ENCODE measurements at regions not wholly inside any gene's neighbourhood (a gene's known extent, or its start where the extent isn't known, plus 50 kb on each side); places are given as distances from the start of the nearest gene placed in this dataset.

- Mint-ChIP-seq H3K4me1 (no peaks in the 10 kb centered on the region), H3K27ac (no peak overlapping the region), H3K4me3 (no peak overlapping the region), H3K36me3 (no peaks in the 10 kb centered on the region), H3K9me3 (peaks cover 0 to 3% (median 0%) of the 10 kb centered on the region in 7 donors), H3K27me3 (no peaks in the 10 kb centered on the region)
- Histone ChIP-seq H3K9me3 (ENCODE audit: control insufficient read depth in 2 of 2, low read length in 2 of 2) (no peaks in the 10 kb centered on the region), H3K4me1 (ENCODE audit: control insufficient read depth, insufficient read depth, low read length, poor library complexity, severe bottlenecking) (no peaks in the 10 kb centered on the region), H3K36me3 (ENCODE audit: control insufficient read depth, insufficient read depth, low read length) (no peaks in the 10 kb centered on the region), H3K27me3 (ENCODE audit: control insufficient read depth, insufficient read depth, low read length) (no peaks in the 10 kb centered on the region), H3K27ac (ENCODE audit: insufficient read depth, low read length, poor library complexity, severe bottlenecking) (no peak overlapping the region), H3K4me3 (ENCODE audit: low read depth, low read length) (no peak overlapping the region)
- ATAC-seq (ENCODE audit: low read depth in 2 of 2) = no peak
- DNase-seq = no peak
Observed at GRCh38 chr6:168198302-168199180, 119.5 kb upstream of the FRMD1 start.

- H3K27ac ChIP-seq (ENCODE audit: insufficient read depth, low read length, poor library complexity, severe bottlenecking) = no peak overlapping the region
- H3K4me1 Mint-ChIP-seq = no peaks in the 10 kb centered on the region
- no peaks in the 10 kb centered on the region for H3K27me3 Mint-ChIP-seq
- no peak overlapping the region for H3K4me3 ChIP-seq (ENCODE audit: low read depth, low read length)
- no peaks in the 10 kb centered on the region for H3K9me3 ChIP-seq (ENCODE audit: control insufficient read depth in 2 of 2, low read length in 2 of 2)
- DNase-seq (no peak), ATAC-seq (ENCODE audit: low read depth in 2 of 2) (no peak)
- H3K4me1 ChIP-seq (ENCODE audit: control insufficient read depth, insufficient read depth, low read length, poor library complexity, severe bottlenecking) = no peaks in the 10 kb centered on the region
- H3K36me3 Mint-ChIP-seq = no peaks in the 10 kb centered on the region
- no peak overlapping the region for H3K27ac Mint-ChIP-seq
- H3K27me3 ChIP-seq (ENCODE audit: control insufficient read depth, insufficient read depth, low read length) = no peaks in the 10 kb centered on the region
- H3K4me3 Mint-ChIP-seq = no peak overlapping the region
- no peaks in the 10 kb centered on the region for H3K36me3 ChIP-seq (ENCODE audit: control insufficient read depth, insufficient read depth, low read length)
- H3K9me3 Mint-ChIP-seq = peaks cover 0 to 2% (median 0%) of the 10 kb centered on the region in 7 donors
Observed at GRCh38 chr6:168197636-168198301, 118.8 kb upstream of the FRMD1 start.

- Histone ChIP-seq H3K9me3 (ENCODE audit: control insufficient read depth in 2 of 2, low read length in 2 of 2) (no peaks in the 10 kb centered on the region), H3K4me3 (ENCODE audit: low read depth, low read length) (no peak overlapping the region), H3K27me3 (ENCODE audit: control insufficient read depth, insufficient read depth, low read length) (no peaks in the 10 kb centered on the region), H3K27ac (ENCODE audit: insufficient read depth, low read length, poor library complexity, severe bottlenecking) (no peak overlapping the region), H3K36me3 (ENCODE audit: control insufficient read depth, insufficient read depth, low read length) (no peaks in the 10 kb centered on the region), H3K4me1 (ENCODE audit: control insufficient read depth, insufficient read depth, low read length, poor library complexity, severe bottlenecking) (no peaks in the 10 kb centered on the region)
- no peak overlapping the region for H3K27ac Mint-ChIP-seq
- DNase-seq (no peak), ATAC-seq (ENCODE audit: low read depth in 2 of 2) (no peak)
- H3K9me3 Mint-ChIP-seq = peaks cover 0 to 1% (median 0%) of the 10 kb centered on the region in 7 donors
- H3K27me3 Mint-ChIP-seq = no peaks in the 10 kb centered on the region
- H3K4me1 Mint-ChIP-seq = no peaks in the 10 kb centered on the region
- no peak overlapping the region for H3K4me3 Mint-ChIP-seq
- H3K36me3 Mint-ChIP-seq = no peaks in the 10 kb centered on the region
Observed at GRCh38 chr6:168196881-168197635, 118.0 kb upstream of the FRMD1 start.

- H3K4me1 Mint-ChIP-seq = no peaks in the 10 kb centered on the region
- no peak overlapping the region for H3K4me3 Mint-ChIP-seq
- Histone ChIP-seq H3K4me3 (ENCODE audit: low read depth, low read length) (no peak overlapping the region), H3K27me3 (ENCODE audit: control insufficient read depth, insufficient read depth, low read length) (no peaks in the 10 kb centered on the region), H3K4me1 (ENCODE audit: control insufficient read depth, insufficient read depth, low read length, poor library complexity, severe bottlenecking) (no peaks in the 10 kb centered on the region), H3K27ac (ENCODE audit: insufficient read depth, low read length, poor library complexity, severe bottlenecking) (no peak overlapping the region), H3K9me3 (ENCODE audit: control insufficient read depth in 2 of 2, low read length in 2 of 2) (no peaks in the 10 kb centered on the region), H3K36me3 (ENCODE audit: control insufficient read depth, insufficient read depth, low read length) (no peaks in the 10 kb centered on the region)
- H3K27me3 Mint-ChIP-seq = no peaks in the 10 kb centered on the region
- no peak for DNase-seq
- no peak for ATAC-seq (ENCODE audit: low read depth in 2 of 2)
- H3K36me3 Mint-ChIP-seq = no peaks in the 10 kb centered on the region
- no peak overlapping the region for H3K27ac Mint-ChIP-seq
- H3K9me3 Mint-ChIP-seq = peaks cover 0 to 1% (median 0%) of the 10 kb centered on the region in 7 donors
Observed at GRCh38 chr6:168196385-168196860, 117.4 kb upstream of the FRMD1 start.

GRCh38 chr6:168195712-168196111 lies 116.7 kb upstream of the FRMD1 start:
- Histone ChIP-seq H3K4me3 (ENCODE audit: low read depth, low read length) (no peak overlapping the region), H3K36me3 (ENCODE audit: control insufficient read depth, insufficient read depth, low read length) (no peaks in the 10 kb centered on the region), H3K27ac (ENCODE audit: insufficient read depth, low read length, poor library complexity, severe bottlenecking) (no peak overlapping the region), H3K4me1 (ENCODE audit: control insufficient read depth, insufficient read depth, low read length, poor library complexity, severe bottlenecking) (no peaks in the 10 kb centered on the region), H3K27me3 (ENCODE audit: control insufficient read depth, insufficient read depth, low read length) (no peaks in the 10 kb centered on the region), H3K9me3 (ENCODE audit: control insufficient read depth in 2 of 2, low read length in 2 of 2) (no peaks in the 10 kb centered on the region)
- ATAC-seq (ENCODE audit: low read depth in 2 of 2) (no peak), DNase-seq (no peak)
- Mint-ChIP-seq H3K27me3 (no peaks in the 10 kb centered on the region), H3K36me3 (no peaks in the 10 kb centered on the region), H3K4me3 (no peak overlapping the region), H3K9me3 (peaks cover 0 to 1% (median 0%) of the 10 kb centered on the region in 7 donors), H3K27ac (no peak overlapping the region), H3K4me1 (no peaks in the 10 kb centered on the region)

- Mint-ChIP-seq H3K36me3 (no peaks in the 10 kb centered on the region), H3K27me3 (no peaks in the 10 kb centered on the region), H3K4me1 (no peaks in the 10 kb centered on the region), H3K4me3 (no peak overlapping the region), H3K27ac (no peak overlapping the region), H3K9me3 (peaks cover 0 to 1% (median 0%) of the 10 kb centered on the region in 7 donors)
- ATAC-seq (ENCODE audit: low read depth in 2 of 2) (no peak), DNase-seq (no peak)
- Histone ChIP-seq H3K4me1 (ENCODE audit: control insufficient read depth, insufficient read depth, low read length, poor library complexity, severe bottlenecking) (no peaks in the 10 kb centered on the region), H3K27me3 (ENCODE audit: control insufficient read depth, insufficient read depth, low read length) (no peaks in the 10 kb centered on the region), H3K4me3 (ENCODE audit: low read depth, low read length) (no peak overlapping the region), H3K36me3 (ENCODE audit: control insufficient read depth, insufficient read depth, low read length) (no peaks in the 10 kb centered on the region), H3K9me3 (ENCODE audit: control insufficient read depth in 2 of 2, low read length in 2 of 2) (no peaks in the 10 kb centered on the region), H3K27ac (ENCODE audit: insufficient read depth, low read length, poor library complexity, severe bottlenecking) (no peak overlapping the region)
Observed at GRCh38 chr6:168194732-168195567, 115.9 kb upstream of the FRMD1 start.
